ENCODE measurements at regions not wholly inside any gene's neighbourhood (a gene's known extent, or its start where the extent isn't known, plus 50 kb on each side); places are given as distances from the start of the nearest gene placed in this dataset.

GRCh38 chr18:61664419-61665084 is 228.3 kb downstream of the RNF152 start:
- dilution Hi-C loops (cut with MboI; ENCODE audit: extremely low pct_ligation_motif_present, low sequenced_read_pairs) = no loop called here
- H3K4me2 ChIP-seq (ENCODE audit: control insufficient read depth, extremely low read depth, insufficient read depth, low read depth, low read length) = no peak overlapping the region
- H3K27me3 ChIP-seq (ENCODE audit: control insufficient read depth, extremely low read depth, insufficient read depth, low read length) = no peaks in the 10 kb centered on the region
- H3K9ac ChIP-seq (ENCODE audit: control insufficient read depth, extremely low read depth, insufficient read depth, low read length) = no peak overlapping the region
- H3K36me3 ChIP-seq (ENCODE audit: control insufficient read depth in 2 of 2, extremely low read depth in 1 of 2, insufficient read depth in 2 of 2, low read length in 2 of 2) = no peaks in the 10 kb centered on the region
- no peak for FAIRE-seq
- H3K4me3 ChIP-seq (ENCODE audit: control insufficient read depth in 2 of 3, extremely low read depth in 1 of 3, insufficient read depth in 2 of 3, low read depth in 1 of 3, low read length in 3 of 3) = no peak overlapping the region
- H3K27ac ChIP-seq (ENCODE audit: control insufficient read depth, insufficient read depth, low read length) = no peak overlapping the region
- no peak overlapping the region for H2AFZ ChIP-seq (ENCODE audit: control insufficient read depth, low read length)
- no peaks in the 10 kb centered on the region for H3K4me1 ChIP-seq (ENCODE audit: control insufficient read depth, extremely low read depth, insufficient read depth, low read length)
- no peaks in the 10 kb centered on the region for H3K9me1 ChIP-seq (ENCODE audit: control insufficient read depth, extremely low read depth, insufficient read depth, low read length)
- no peaks in the 10 kb centered on the region for H4K20me1 ChIP-seq (ENCODE audit: control insufficient read depth, extremely low read depth, insufficient read depth, low read length)
- no peak for DNase-seq (ENCODE audit: low read depth, low spot score)
- no peaks in the 10 kb centered on the region for H3K9me3 ChIP-seq (ENCODE audit: control insufficient read depth, low read depth, low read length)
- TF ChIP-seq CTCF (optimal IDR thresholded peaks at IDR 0.05 in 1 of 3, IDR thresholded peaks at IDR 0.05 in 1 of 3, conservative IDR thresholded peaks at IDR 0.05 in 1 of 3; ENCODE audit: extremely low read depth in 1 of 3, insufficient read depth in 2 of 3, low read length in 3 of 3) (no peak), EZH2 (IDR thresholded peaks at IDR 0.05; ENCODE audit: low read length) (no peak)
- H3K79me2 ChIP-seq (ENCODE audit: control insufficient read depth, insufficient read depth, low read length) = no peaks in the 10 kb centered on the region

- dilution Hi-C loops (cut with MboI; ENCODE audit: extremely low pct_ligation_motif_present, low sequenced_read_pairs) = no loop called here
- Histone ChIP-seq H3K9me3 (ENCODE audit: control insufficient read depth, low read depth, low read length) (no peaks in the 10 kb centered on the region), H3K4me2 (ENCODE audit: control insufficient read depth, extremely low read depth, insufficient read depth, low read depth, low read length) (no peak overlapping the region), H2AFZ (ENCODE audit: control insufficient read depth, low read length) (no peak overlapping the region), H3K27me3 (ENCODE audit: control insufficient read depth, extremely low read depth, insufficient read depth, low read length) (no peaks in the 10 kb centered on the region), H3K79me2 (ENCODE audit: control insufficient read depth, insufficient read depth, low read length) (no peaks in the 10 kb centered on the region), H3K27ac (ENCODE audit: control insufficient read depth, insufficient read depth, low read length) (no peak overlapping the region), H3K9me1 (ENCODE audit: control insufficient read depth, extremely low read depth, insufficient read depth, low read length) (no peaks in the 10 kb centered on the region), H3K4me3 (ENCODE audit: control insufficient read depth in 2 of 3, extremely low read depth in 1 of 3, insufficient read depth in 2 of 3, low read depth in 1 of 3, low read length in 3 of 3) (no peak overlapping the region), H3K9ac (ENCODE audit: control insufficient read depth, extremely low read depth, insufficient read depth, low read length) (no peak overlapping the region), H3K4me1 (ENCODE audit: control insufficient read depth, extremely low read depth, insufficient read depth, low read length) (no peaks in the 10 kb centered on the region), H4K20me1 (ENCODE audit: control insufficient read depth, extremely low read depth, insufficient read depth, low read length) (no peaks in the 10 kb centered on the region), H3K36me3 (ENCODE audit: control insufficient read depth in 2 of 2, extremely low read depth in 1 of 2, insufficient read depth in 2 of 2, low read length in 2 of 2) (no peaks in the 10 kb centered on the region)
- no peak for TF ChIP-seq EZH2 (IDR thresholded peaks at IDR 0.05; ENCODE audit: low read length)
- TF ChIP-seq CTCF (optimal IDR thresholded peaks at IDR 0.05 in 1 of 3, IDR thresholded peaks at IDR 0.05 in 1 of 3, conservative IDR thresholded peaks at IDR 0.05 in 1 of 3; ENCODE audit: extremely low read depth in 1 of 3, insufficient read depth in 2 of 3, low read length in 3 of 3) = no peak
- FAIRE-seq (no peak), DNase-seq (ENCODE audit: low read depth, low spot score) (no peak)
Measured at GRCh38 chr18:61662726-61663125, 230.1 kb downstream of the RNF152 start.

All from keratinocyte (primary cell).